Keratinocyte (primary cell): ENCODE measurements at regions not wholly inside any gene's neighbourhood (a gene's known extent, or its start where the extent isn't known, plus 50 kb on each side); places are given as distances from the start of the nearest gene placed in this dataset.

Experiments
- DNase-seq: peaks from one replicate; pipeline ENCODE4 v3.0.0-alpha.2; 2011; ENCODE audit warnings: low read depth, missing footprints, low spot score
- FAIRE-seq: peaks from 2 replicates; lab custom pipeline; 2011; peaks lifted over from hg19 to GRCh38; lab: Jason Lieb, UNC
- H2AFZ ChIP-seq: 2 replicates; pipeline ENCODE4 v1.6.0; 2012; ENCODE audit warnings: low read length, control low read depth, inconsistent platforms; ENCODE audit not compliant: control insufficient read depth
- H3K27ac ChIP-seq: 2 replicates; pipeline ENCODE4 v1.5.1; 2011; ENCODE audit warnings: low read length; ENCODE audit not compliant: control insufficient read depth, insufficient read depth
- H3K27me3 ChIP-seq: 3 replicates; pipeline ENCODE4 v1.6.0; 2011; ENCODE audit warnings: low read length; ENCODE audit not compliant: control insufficient read depth, insufficient read depth; ENCODE audit errors: extremely low read depth
- H3K36me3 ChIP-seq, 2 experiments: 2 replicates in 1 of 2; 3 replicates in 1 of 2; pipeline ENCODE4 v1.5.1; 2011; ENCODE audit warnings: low read length in 2 of 2, mild to moderate bottlenecking in 1 of 2; ENCODE audit not compliant: control insufficient read depth in 2 of 2, insufficient read depth in 2 of 2; ENCODE audit errors: extremely low read depth in 1 of 2
- H3K4me1 ChIP-seq: 3 replicates; pipeline ENCODE4 v1.5.1; 2011; ENCODE audit warnings: low read length; ENCODE audit not compliant: control insufficient read depth, insufficient read depth; ENCODE audit errors: extremely low read depth
- H3K4me2 ChIP-seq: 3 replicates; pipeline ENCODE4 v1.6.0; 2011; ENCODE audit warnings: low read depth, low read length; ENCODE audit not compliant: control insufficient read depth, insufficient read depth; ENCODE audit errors: extremely low read depth
- H3K4me3 ChIP-seq, 3 experiments: fragments of 200-600 bp in 1 of 3; sonication (generic) in 1 of 3; 2 replicates in 2 of 3; 3 replicates in 1 of 3; pipeline ENCODE4 v1.5.1; 2011 to 2016; ENCODE audit warnings: low read length in 3 of 3, mild to moderate bottlenecking in 3 of 3, control low read depth in 2 of 3, inconsistent platforms in 1 of 3, low read depth in 1 of 3, mixed read lengths in 1 of 3, mixed run types in 1 of 3, moderate library complexity in 1 of 3; ENCODE audit not compliant: control insufficient read depth in 2 of 3, insufficient read depth in 2 of 3; ENCODE audit errors: extremely low read depth in 1 of 3
- H3K79me2 ChIP-seq: 2 replicates; pipeline ENCODE4 v1.6.0; 2012; ENCODE audit warnings: low read length; ENCODE audit not compliant: control insufficient read depth, insufficient read depth
- H3K9ac ChIP-seq: 3 replicates; pipeline ENCODE4 v1.6.0; 2011; ENCODE audit warnings: low read length; ENCODE audit not compliant: control insufficient read depth, insufficient read depth; ENCODE audit errors: extremely low read depth
- H3K9me1 ChIP-seq: 3 replicates; pipeline ENCODE4 v1.6.0; 2011; ENCODE audit warnings: low read length; ENCODE audit not compliant: control insufficient read depth, insufficient read depth; ENCODE audit errors: extremely low read depth
- H3K9me3 ChIP-seq: 2 replicates; pipeline ENCODE4 v1.5.1; 2012; ENCODE audit warnings: low read depth, low read length; ENCODE audit not compliant: control insufficient read depth
- H4K20me1 ChIP-seq: 3 replicates; pipeline ENCODE4 v1.6.0; 2011; ENCODE audit warnings: low read length; ENCODE audit not compliant: control insufficient read depth, insufficient read depth; ENCODE audit errors: extremely low read depth
- CTCF ChIP-seq, 3 experiments: IDR thresholded peaks in 1 of 3; conservative IDR thresholded peaks in 1 of 3; optimal IDR thresholded peaks in 1 of 3; 2 replicates in 2 of 3; 3 replicates in 1 of 3; pipeline versions ENCODE3 to v1.5.1; 2011; ENCODE audit warnings: low read length in 3 of 3, mild to moderate bottlenecking in 3 of 3, moderate library complexity in 2 of 3, control low read depth in 1 of 3, inconsistent platforms in 1 of 3; ENCODE audit not compliant: insufficient read depth in 2 of 3; ENCODE audit errors: extremely low read depth in 1 of 3
- EZH2 ChIP-seq: IDR thresholded peaks from one replicate; pipeline ENCODE4 v1.6.1; 2012; ENCODE audit warnings: inconsistent platforms, mild to moderate bottlenecking, low read length, moderate library complexity
- dilution Hi-C: fragments of 300-500 bp; cut with MboI; formaldehyde crosslinking; loops from one replicate; pipeline ENCODE4 v1.7.0; 2020; ENCODE audit warnings: low sequenced_read_pairs; ENCODE audit not compliant: extremely low pct_ligation_motif_present

GRCh38 chr14:84027351-84027750 lies 1502.6 kb upstream of the FLRT2 start:
- Histone ChIP-seq H3K79me2 (no peaks in the 10 kb centered on the region), H3K4me3 (no peak overlapping the region), H3K27me3 (no peaks in the 10 kb centered on the region), H3K9me1 (no peaks in the 10 kb centered on the region), H3K36me3 (no peaks in the 10 kb centered on the region), H3K9me3 (no peaks in the 10 kb centered on the region), H3K4me2 (no peak overlapping the region), H3K4me1 (no peaks in the 10 kb centered on the region), H4K20me1 (no peaks in the 10 kb centered on the region), H2AFZ (no peak overlapping the region), H3K27ac (no peak overlapping the region), H3K9ac (no peak overlapping the region)
- TF ChIP-seq EZH2 (no peak), CTCF (optimal IDR thresholded peaks at IDR 0.05 in 1 of 3, IDR thresholded peaks at IDR 0.05 in 1 of 3, conservative IDR thresholded peaks at IDR 0.05 in 1 of 3; ENCODE audit: extremely low read depth in 1 of 3, insufficient read depth in 2 of 3, low read length in 3 of 3) (no peak)
- DNase-seq: no peak
- no peak for FAIRE-seq
- dilution Hi-C loops: no loop called here

- Histone ChIP-seq H3K4me3 (no peak overlapping the region), H3K4me1 (no peaks in the 10 kb centered on the region), H3K9ac (no peak overlapping the region), H3K27ac (no peak overlapping the region), H3K27me3 (no peaks in the 10 kb centered on the region), H3K9me3 (no peaks in the 10 kb centered on the region), H3K79me2 (no peaks in the 10 kb centered on the region), H3K9me1 (no peaks in the 10 kb centered on the region), H2AFZ (no peak overlapping the region), H3K36me3 (no peaks in the 10 kb centered on the region), H4K20me1 (no peaks in the 10 kb centered on the region), H3K4me2 (no peak overlapping the region)
- FAIRE-seq (no peak), DNase-seq (no peak)
- TF ChIP-seq CTCF (optimal IDR thresholded peaks at IDR 0.05 in 1 of 3, IDR thresholded peaks at IDR 0.05 in 1 of 3, conservative IDR thresholded peaks at IDR 0.05 in 1 of 3; ENCODE audit: extremely low read depth in 1 of 3, insufficient read depth in 2 of 3, low read length in 3 of 3) (no peak), EZH2 (no peak)
- dilution Hi-C loops: no loop called here
These were observed 1501.8 kb upstream of the FLRT2 start for GRCh38 chr14:84028080-84028604.
